Right forelimb (tissue), 1 donor: ENCODE measurements at regions not wholly inside any gene's neighbourhood (a gene's known extent, or its start where the extent isn't known, plus 50 kb on each side); places are given as distances from the start of the nearest gene placed in this dataset.

Experiments used
- DNase-seq: peaks from one replicate; pipeline ENCODE4 v3.0.0-alpha.2; 2018

DNA sequence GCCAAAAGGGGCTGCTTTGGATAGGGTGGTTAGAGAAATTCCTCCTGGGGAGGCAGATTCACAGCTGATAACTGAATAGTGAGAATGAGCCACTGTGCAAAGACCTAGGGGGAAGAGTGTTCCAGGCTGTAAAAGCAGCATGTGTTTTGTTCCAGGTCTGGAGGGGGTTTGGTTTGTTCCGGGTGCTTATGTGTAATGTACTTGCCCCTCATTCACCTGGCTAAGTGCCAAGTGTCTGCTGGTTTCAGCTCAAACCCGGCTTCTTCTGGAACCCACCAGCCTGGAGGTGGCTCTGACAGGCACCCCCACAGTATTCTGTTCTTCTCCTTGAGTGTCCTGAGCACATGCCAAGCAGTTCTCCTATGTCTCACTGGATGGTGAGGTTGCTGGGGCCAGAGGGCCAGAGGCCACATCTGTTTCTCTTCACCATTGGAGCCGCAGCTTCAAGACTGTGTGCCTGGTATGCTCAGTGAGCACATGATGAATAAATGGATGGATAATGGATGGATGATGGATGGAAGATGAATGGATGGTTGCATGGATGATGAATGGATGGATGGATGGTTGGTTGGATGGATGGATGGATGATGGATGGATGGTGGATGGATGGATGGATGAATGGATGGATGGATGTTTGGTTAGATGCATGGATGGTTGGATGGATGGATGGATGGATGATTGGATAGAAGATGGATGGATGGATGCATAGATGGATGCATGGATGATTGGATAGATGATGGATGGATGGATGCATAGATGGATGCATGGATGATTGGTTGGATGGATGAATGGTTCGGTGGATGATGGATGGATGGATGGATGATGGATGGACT is 227.6 kb downstream of the BMP7 start:
- no peak for DNase-seq

GRCh38 chr20:57040466-57040865 is 226.0 kb downstream of the BMP7 start:
- no peak for DNase-seq

DNA sequence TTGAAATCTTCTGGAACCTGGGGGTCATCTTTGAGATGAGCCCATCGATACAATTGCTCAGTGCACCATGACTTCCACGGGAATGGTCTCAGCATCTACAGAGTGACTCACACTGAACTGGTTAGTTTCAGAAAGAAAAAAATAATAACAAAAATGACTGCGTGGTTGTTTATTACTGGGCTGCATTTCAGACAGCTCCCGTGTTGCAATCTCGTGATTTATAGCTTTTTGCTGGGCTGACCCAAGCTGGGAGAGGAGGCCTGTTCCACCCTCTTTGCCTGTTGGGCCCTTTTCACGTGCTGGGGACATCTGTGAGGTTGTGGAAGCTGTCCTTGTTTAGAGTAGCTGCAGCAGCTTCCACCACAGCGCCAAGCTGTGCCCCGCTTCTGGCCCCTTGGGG is 225.5 kb downstream of the BMP7 start:
- DNase-seq = no peak

DNA sequence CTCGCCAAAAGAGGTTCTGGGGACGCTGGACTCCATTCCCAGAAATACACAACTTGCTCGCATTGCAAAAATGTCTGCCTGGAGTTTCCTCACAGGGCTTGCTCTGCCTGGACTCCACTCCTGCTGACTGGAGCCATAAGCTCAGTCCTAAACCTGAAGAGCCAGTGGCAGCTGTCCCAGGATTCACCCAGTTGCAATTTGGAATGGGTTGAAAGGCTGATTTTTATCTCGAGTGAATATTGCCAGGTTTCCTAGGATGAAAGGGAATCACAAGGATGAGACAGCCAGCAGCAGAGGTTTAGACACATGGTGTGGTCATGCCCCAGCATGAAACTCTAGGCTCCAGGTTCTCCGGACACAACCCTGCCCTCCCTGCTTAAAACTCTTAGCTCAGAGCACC is 223.3 kb downstream of the BMP7 start:
- no peak for DNase-seq

DNA sequence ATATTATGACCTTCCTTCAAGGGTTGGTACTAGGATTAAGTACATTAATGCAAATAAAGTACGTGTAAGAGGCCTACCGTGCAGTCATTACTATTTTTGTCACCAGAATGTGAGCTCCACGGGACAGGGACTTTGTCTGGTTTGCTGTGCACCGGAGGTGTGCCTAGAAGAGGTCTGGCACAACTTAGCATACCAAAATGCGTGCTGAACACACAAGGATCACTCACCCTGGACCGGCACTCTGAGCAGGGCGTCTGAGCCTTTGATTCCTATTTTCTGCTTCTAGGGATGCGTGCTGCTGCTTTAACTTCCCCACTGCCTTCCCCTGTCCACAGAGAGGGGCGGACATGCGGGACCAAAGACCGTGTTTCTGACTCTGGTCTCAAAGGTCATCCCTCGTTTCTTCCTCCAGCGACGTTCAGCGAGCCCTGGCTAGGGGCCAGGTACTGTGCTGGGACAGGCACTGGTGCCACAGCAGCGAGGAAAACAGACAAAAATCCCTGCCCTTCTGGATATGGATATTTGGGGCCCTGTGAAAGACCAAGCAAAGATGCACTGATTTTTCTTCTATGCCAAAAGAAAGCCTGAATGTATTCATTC is 222.7 kb downstream of the BMP7 start:
- no peak for DNase-seq

DNA sequence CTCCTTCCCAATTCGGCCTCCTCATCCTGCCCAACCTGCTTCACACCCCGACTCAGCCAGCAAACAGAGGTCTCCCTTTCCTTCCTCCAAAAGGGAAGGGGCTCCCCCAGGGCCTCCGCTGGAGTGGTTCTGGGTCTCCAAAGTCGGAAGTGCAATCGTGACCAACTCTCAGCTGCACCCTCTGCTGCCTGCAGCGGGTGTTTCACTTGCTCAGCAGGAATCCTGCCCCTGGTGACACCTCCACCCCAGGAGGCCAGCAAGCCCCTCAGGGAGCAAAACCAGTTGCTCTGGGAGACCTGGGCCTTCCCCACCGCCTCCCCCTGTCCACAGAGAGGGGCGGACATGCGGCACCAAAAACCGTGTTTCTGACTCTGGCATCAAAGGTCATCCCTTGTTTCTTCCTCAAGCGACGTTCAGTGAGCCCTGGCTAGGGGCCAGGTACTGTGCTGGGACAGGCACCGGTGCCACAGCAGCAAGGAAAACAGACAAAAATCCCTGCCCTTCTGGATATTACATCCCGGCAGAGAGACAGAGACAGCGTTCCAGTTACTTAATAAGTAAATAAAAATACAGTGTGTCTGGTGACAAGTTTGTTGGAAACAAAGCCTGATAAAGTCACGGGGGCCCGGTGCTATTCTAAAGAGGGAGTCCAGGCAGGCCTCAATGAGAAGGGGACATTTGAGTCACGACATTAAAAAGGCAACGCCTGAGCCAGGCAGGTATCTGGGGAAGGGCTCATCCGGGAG is 219.0 kb downstream of the BMP7 start:
- no peak for DNase-seq

DNA sequence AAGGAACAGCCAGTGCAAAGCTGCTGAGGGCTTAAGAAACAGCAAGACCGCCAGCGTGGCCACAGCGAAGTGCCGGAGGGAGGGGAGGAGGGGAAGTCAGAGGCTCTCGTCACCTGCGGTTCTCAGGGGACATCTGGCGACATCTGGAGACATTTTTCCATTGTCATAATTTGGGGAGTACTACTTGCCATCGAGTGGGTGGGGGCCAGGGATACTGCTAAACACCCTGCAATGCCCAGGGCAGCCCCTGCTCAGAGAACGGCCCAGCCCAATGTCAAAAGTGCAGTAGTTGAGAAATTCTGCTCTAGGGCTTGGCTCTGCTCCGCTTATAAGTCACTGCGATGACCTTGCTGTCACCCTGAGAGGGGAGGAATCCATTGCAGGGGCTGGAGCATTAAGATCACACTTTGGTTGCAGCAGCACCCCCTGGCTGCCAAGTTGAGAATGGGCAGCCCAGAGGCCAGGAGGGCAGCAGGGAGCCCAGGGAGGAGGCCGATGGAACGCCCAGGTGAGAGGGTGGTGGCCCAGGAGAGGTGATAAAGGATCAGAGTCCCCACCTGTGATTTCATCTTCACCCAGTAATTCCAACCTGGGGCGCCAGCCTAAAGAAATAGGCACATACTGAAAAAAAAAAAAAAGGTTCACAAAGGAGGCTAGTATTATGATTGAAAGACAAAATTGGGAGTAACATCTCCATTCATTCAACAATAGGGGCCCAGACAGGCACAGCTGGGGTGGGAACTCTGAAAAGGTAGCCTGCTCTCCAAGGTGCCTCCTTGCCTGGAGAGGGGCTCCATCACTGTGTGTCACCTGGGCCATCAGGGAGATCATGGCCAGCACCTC is 218.2 kb downstream of the BMP7 start:
- DNase-seq = no peak

GRCh38 chr20:57049296-57049695 is 217.1 kb downstream of the BMP7 start:
- no peak for DNase-seq

DNA sequence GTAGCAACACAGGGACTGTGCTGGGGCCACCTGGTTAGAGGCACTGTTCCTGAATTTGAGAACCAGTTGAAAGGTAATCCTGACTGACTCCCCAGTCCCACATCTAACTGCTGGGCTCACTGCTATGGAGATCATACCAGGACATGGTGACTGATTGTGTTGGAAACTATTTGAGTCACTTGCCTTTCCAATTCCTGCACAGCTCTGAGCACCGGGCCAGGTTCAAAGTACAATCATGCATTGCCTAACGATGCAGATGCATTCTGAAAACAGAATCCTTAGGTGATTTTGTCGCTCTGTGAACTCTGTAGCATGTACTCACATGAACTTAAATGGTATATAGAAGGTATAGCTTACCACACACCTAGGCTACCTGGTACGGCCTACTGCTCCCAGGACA is 215.3 kb downstream of the BMP7 start:
- no peak for DNase-seq

- DNase-seq = no peak
These were observed 213.4 kb downstream of the BMP7 start for GRCh38 chr20:57053067-57053466.

DNA sequence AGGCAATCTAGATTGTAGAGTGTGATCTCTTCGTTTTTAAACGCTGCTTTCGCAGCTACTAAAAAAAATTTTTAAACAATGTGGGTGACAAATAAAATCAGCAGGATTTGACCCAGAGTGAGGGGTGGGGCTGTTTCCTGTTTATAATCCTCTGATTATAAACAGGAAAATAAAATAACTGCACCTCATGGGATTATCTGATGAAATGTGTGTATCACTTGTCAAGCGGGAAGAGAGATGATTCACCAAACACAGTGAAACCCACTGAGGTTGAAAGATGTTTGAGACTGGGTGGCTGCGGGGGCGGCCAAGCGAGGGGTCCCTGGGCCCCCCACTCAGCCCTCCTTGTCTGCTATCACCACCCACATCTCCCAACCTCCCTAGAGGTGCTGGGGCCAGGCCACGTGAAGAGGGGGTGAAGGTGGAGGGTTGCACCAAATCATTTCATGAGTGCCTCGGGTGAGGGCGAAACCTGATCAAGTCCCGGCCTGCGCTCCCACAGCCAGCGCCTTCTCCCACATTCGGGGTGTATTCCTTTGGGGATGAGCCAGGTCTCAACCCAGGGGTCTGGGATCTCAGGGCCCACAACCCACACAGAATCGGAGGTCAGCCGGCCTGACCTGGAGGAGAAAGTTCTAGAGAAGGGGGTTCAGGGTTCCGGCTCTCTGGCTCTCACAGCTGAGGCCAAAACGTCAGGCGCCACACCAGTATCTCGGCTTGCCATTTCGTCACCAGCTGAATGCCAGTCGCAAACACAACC is 212.5 kb downstream of the BMP7 start:
- no peak for DNase-seq

GRCh38 chr20:57055345-57055744 is 211.1 kb downstream of the BMP7 start:
- no peak for DNase-seq

GRCh38 chr20:57056651-57057050 is 209.8 kb downstream of the BMP7 start:
- no peak for DNase-seq

DNA sequence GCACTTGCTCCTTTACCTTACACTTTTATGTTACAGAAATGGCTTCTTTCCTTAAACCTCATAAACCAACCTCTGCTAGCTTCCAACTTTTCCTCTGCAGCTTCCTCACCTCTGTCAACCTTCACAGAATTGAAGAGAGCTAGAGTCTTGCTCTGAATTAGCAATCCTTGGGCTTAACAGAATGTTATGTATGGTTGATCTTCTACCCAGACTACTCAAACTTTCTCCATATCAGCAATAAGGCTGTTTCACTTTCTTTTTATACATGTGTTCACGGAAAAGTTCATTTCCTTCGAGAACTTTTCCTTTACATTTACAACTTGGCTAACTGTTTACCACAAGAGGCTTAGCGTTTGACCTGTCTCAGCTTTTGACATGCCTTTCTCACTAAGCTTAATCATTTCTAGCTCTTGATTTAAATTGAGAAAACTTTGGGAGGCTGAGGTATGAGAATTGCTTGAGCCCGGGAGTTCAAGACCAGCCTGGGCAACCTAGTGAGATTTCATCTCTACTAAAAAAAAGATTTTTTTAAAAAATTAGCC is 207.3 kb downstream of the BMP7 start:
- DNase-seq = no peak

GRCh38 chr20:57060407-57061050 is 205.9 kb downstream of the BMP7 start:
- DNase-seq = no peak

GRCh38 chr20:57061051-57061900 is 205.2 kb downstream of the BMP7 start:
- DNase-seq = peak; percentile 72

DNA sequence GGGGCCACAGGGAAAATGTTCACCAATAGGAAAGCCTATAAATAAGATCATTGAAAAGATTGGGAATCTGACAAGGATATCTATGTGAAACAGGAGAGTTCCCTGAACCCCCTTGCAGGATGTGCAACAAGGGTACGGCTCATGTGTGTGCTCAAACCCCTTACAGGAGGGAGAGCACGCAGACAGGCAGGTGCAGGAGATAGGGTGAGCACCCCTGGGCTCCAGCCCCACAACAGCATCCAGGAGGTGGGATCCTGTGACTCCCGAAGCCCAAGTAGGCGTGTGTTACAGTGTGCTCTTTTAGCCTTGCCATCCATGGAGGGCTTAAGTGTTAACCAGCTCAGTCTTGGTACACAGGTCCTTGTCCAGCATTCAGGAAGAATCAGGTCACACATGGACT is 204.2 kb downstream of the BMP7 start:
- no peak for DNase-seq

GRCh38 chr20:57062696-57063270 is 203.7 kb downstream of the BMP7 start:
- no peak for DNase-seq

GRCh38 chr20:57064836-57065235 is 201.6 kb downstream of the BMP7 start:
- no peak for DNase-seq

GRCh38 chr20:57065646-57066045 is 200.8 kb downstream of the BMP7 start:
- DNase-seq = no peak
